Fibroblast of pulmonary artery (primary cell): ENCODE measurements at regions not wholly inside any gene's neighbourhood (a gene's known extent, or its start where the extent isn't known, plus 50 kb on each side); places are given as distances from the start of the nearest gene placed in this dataset.

Source experiments
- DNase-seq: peaks from one replicate; pipeline ENCODE4 v3.0.0-alpha.2; 2010; ENCODE audit warnings: low read depth
- H3K4me3 ChIP-seq: replicated peaks from 2 replicates; pipeline ENCODE4 v1.5.1; 2011; ENCODE audit warnings: low read depth, mild to moderate bottlenecking, control low read depth, low read length, moderate library complexity
- CTCF ChIP-seq: IDR thresholded peaks from 2 replicates; pipeline ENCODE4 v1.5.1; 2011; ENCODE audit warnings: mild to moderate bottlenecking, control low read depth, low read length, inconsistent platforms; ENCODE audit errors: missing control alignments

DNA sequence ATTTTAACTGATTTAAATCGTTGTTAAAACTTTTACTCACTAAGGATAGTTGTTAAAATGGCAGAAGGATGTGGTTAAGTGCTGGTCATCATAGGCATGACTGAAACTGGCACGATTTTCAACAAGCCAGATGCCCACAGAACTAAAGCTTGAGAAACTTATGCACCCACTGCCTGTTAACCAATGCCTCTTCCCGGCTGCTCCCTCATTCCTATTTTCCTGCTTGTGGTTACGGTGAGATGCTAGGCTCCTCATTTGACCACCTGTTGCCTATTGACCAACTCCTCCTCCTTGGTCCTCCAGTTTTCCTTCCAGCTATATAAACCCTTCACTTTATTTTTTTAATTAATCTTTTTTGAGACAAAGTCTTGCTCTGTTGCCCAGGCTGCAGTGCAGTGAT is 238.7 kb downstream of the TFCP2L1 start:
- TF ChIP-seq CTCF, result no peak
- H3K4me3 ChIP-seq, result no peak overlapping the region
- no peak for DNase-seq

- H3K4me3 ChIP-seq, result no peak overlapping the region
- TF ChIP-seq CTCF, result no peak
- no peak for DNase-seq
Observed at GRCh38 chr2:121047383-121047782, 237.6 kb downstream of the TFCP2L1 start.

DNA sequence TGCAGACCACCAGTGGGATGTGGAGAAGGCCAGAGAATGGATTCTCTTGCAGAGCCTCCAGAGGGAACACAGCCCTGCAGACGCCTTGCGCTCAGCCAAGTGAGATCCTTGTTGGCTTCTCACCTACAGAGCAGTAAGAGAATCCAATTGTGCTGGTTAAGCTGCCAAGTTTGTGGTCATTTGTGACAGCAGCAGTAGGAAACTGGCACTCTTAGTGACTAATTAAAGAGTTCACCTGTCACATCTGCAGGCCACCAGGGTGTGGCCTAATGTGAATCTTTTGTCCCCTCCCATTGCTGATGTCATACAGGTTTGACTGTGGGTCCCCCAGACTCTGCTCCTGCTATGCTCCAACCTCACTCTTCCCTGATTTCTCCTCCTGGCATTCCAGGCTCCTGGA is 235.9 kb downstream of the TFCP2L1 start:
- H3K4me3 ChIP-seq, result no peak overlapping the region
- DNase-seq, result no peak
- TF ChIP-seq CTCF, result no peak

DNA sequence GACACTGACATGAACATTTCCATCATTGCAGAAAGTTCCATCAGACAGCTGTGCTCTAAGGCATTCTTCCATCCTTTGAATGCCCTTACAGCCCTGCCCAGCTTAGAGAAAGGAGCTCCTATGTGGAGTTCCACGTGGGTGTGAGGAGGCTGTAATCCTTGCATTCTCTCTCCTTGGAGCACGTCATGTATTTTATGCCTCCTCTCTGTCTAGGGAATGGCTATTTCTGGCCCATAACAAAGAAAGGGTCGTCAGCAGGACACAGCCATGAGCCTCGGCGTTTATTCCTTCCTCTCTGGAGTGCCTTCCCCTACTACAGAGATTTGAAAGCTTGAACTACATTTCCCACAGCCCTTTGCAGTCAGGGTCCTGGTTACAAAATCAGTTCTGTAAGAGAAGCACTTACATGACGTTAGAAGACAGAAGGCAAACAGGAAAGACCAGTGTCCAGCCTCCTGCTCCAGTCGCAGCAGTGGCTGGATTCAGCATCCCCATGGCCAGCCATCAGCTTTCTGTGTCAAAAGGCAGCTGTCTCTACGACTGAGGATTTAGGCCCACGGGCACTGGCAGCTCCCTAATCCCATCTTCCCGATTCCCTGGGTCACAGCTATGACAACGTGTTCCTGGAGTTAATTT is 234.9 kb downstream of the TFCP2L1 start:
- no peak overlapping the region for H3K4me3 ChIP-seq
- no peak for TF ChIP-seq CTCF
- no peak for DNase-seq

DNA sequence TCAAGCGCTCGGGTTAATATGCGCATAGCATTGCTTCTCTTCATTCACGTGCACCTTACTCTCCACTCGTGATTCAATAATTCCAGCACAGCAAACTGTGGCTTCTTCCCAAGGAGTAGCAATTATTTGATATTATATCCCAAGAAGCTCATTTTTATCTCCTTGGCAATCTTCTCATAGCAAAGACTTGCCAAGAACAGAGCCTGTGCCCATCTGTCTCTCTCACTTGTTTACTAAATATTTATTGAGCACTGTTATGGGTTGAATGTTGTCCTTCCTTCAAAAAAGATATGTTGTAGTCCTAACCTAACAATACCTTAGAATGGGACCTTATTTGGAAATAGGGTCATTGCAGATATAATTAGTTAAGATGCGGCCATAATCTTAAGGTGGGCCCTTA is 233.7 kb downstream of the TFCP2L1 start:
- H3K4me3 ChIP-seq, result no peak overlapping the region
- no peak for DNase-seq
- TF ChIP-seq CTCF, result no peak

DNA sequence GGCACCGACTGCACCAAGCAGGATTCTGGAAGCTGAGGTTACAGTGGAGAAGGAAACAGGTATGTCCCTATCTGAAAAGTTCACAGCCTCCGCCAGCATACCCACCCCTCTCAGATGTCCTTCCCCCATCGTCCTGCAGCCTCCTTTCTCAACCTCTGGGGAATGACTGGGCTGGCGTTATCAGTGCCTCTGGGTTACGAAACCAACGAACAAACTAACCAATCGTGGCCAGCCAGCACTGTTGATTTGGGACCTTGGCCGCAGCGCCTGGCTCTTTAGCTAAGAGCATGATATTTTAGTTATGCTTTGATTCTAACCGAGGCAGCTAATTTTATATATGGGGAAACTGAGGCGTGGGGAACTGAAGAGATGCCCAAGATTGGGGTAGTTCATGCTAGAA is 233.0 kb downstream of the TFCP2L1 start:
- peak; percentile 17 for DNase-seq
- TF ChIP-seq CTCF, result no peak
- H3K4me3 ChIP-seq, result no peak overlapping the region

- no peak for DNase-seq
Observed at GRCh38 chr2:121052521-121052920, 232.5 kb downstream of the TFCP2L1 start.

More at GRCh38 chr2:121052521-121052920, 232.5 kb downstream of the TFCP2L1 start:
- TF ChIP-seq CTCF, result no peak
- no peak overlapping the region for H3K4me3 ChIP-seq
